ENCODE measurements at regions not wholly inside any gene's neighbourhood (a gene's known extent, or its start where the extent isn't known, plus 50 kb on each side); places are given as distances from the start of the nearest gene placed in this dataset.
A peak's percentile ranks its signal among the peaks of the same experiment; 100 is the strongest.

- DNase-seq (ENCODE audit: low read depth) = no peak
- no peak overlapping the region for H3K4me3 ChIP-seq (ENCODE audit: low read depth, low read length)
- no peak for TF ChIP-seq CTCF (IDR thresholded peaks at IDR 0.05; ENCODE audit: insufficient read depth, low read length)
These were observed 479.1 kb downstream of the ZEB2 start for GRCh38 chr2:144040834-144041233.

GRCh38 chr2:144032566-144032965, 487.4 kb downstream of the ZEB2 start:
- H3K4me3 ChIP-seq (ENCODE audit: low read depth, low read length) = no peak overlapping the region
- DNase-seq (ENCODE audit: low read depth) = peak; percentile 35
- no peak for TF ChIP-seq CTCF (IDR thresholded peaks at IDR 0.05; ENCODE audit: insufficient read depth, low read length)

- no peak for DNase-seq (ENCODE audit: low read depth)
- no peak overlapping the region for H3K4me3 ChIP-seq (ENCODE audit: low read depth, low read length)
- no peak for TF ChIP-seq CTCF (IDR thresholded peaks at IDR 0.05; ENCODE audit: insufficient read depth, low read length)
These were observed 489.1 kb downstream of the ZEB2 start for GRCh38 chr2:144030791-144031190.

- no peak overlapping the region for H3K4me3 ChIP-seq (ENCODE audit: low read depth, low read length)
- DNase-seq (ENCODE audit: low read depth) = no peak
- TF ChIP-seq CTCF (IDR thresholded peaks at IDR 0.05; ENCODE audit: insufficient read depth, low read length) = no peak
These were observed 492.3 kb downstream of the ZEB2 start for GRCh38 chr2:144027593-144027992.

- TF ChIP-seq CTCF (IDR thresholded peaks at IDR 0.05; ENCODE audit: insufficient read depth, low read length) = no peak
- no peak for DNase-seq (ENCODE audit: low read depth)
- H3K4me3 ChIP-seq (ENCODE audit: low read depth, low read length) = no peak overlapping the region
These were observed 493.2 kb downstream of the ZEB2 start for GRCh38 chr2:144026753-144027152.

GRCh38 chr2:144020047-144020446, 499.9 kb downstream of the ZEB2 start:
- H3K4me3 ChIP-seq (ENCODE audit: low read depth, low read length) = no peak overlapping the region
- no peak for TF ChIP-seq CTCF (IDR thresholded peaks at IDR 0.05; ENCODE audit: insufficient read depth, low read length)
- DNase-seq (ENCODE audit: low read depth) = no peak

GRCh38 chr2:144015655-144016245, 504.2 kb downstream of the ZEB2 start:
- TF ChIP-seq CTCF (IDR thresholded peaks at IDR 0.05; ENCODE audit: insufficient read depth, low read length) = no peak
- peak; percentile 78 for DNase-seq (ENCODE audit: low read depth)
- no peak overlapping the region for H3K4me3 ChIP-seq (ENCODE audit: low read depth, low read length)
